Stimulated activated CD8-positive, alpha-beta memory T cell treated with anti-CD3 and anti-CD28 coated beads, Interleukin-4, amount 100 ng/mL, for 24 hours (primary cell): ENCODE measurements at regions not wholly inside any gene's neighbourhood (a gene's known extent, or its start where the extent isn't known, plus 50 kb on each side); places are given as distances from the start of the nearest gene placed in this dataset.
"Not testable (repeated sequence)": the region's sequence is repeated elsewhere in the genome, so short reads cannot be mapped to it uniquely, and the experiment has no call there.

Experiments used
- DNase-seq: peaks from one replicate; pipeline ENCODE4 v3.0.0-alpha.2; 2020; ENCODE audit warnings: low read depth

GRCh38 chrX:46223499-46223898 lies 321.7 kb downstream of the ZNF674 start:
- not testable (repeated sequence) for DNase-seq

GRCh38 chrX:46220822-46221221 lies 324.4 kb downstream of the ZNF674 start:
- DNase-seq, result no peak

- DNase-seq, result no peak
Observed at GRCh38 chrX:46218373-46218772, 326.8 kb downstream of the ZNF674 start.

- no peak for DNase-seq
Observed at GRCh38 chrX:46216406-46216805, 328.8 kb downstream of the ZNF674 start.

GRCh38 chrX:46211079-46211478 lies 334.1 kb downstream of the ZNF674 start:
- no peak for DNase-seq

GRCh38 chrX:46209768-46210167 lies 335.5 kb downstream of the ZNF674 start:
- no peak for DNase-seq

- no peak for DNase-seq
Observed at GRCh38 chrX:46209037-46209436, 336.2 kb downstream of the ZNF674 start.

- no peak for DNase-seq
Observed at GRCh38 chrX:46208225-46208854, 336.9 kb downstream of the ZNF674 start.

- no peak for DNase-seq
Observed at GRCh38 chrX:46204721-46205422, 340.3 kb downstream of the ZNF674 start.

- DNase-seq, result no peak
Observed at GRCh38 chrX:46202733-46203514, 342.3 kb downstream of the ZNF674 start.

GRCh38 chrX:46200413-46200812 lies 344.8 kb downstream of the ZNF674 start:
- DNase-seq, result no peak

GRCh38 chrX:46198858-46199257 lies 346.4 kb downstream of the ZNF674 start:
- DNase-seq, result no peak

- DNase-seq, result not testable (repeated sequence)
Observed at GRCh38 chrX:46186811-46187106, 358.5 kb downstream of the ZNF674 start.

- DNase-seq, result no peak
Observed at GRCh38 chrX:46185923-46186810, 359.1 kb downstream of the ZNF674 start.

- no peak for DNase-seq
Observed at GRCh38 chrX:46184749-46185148, 360.5 kb downstream of the ZNF674 start.

- DNase-seq, result no peak
Observed at GRCh38 chrX:46180258-46180687, 364.9 kb downstream of the ZNF674 start.

GRCh38 chrX:46179748-46180147 lies 365.5 kb downstream of the ZNF674 start:
- no peak for DNase-seq

- DNase-seq, result no peak
Observed at GRCh38 chrX:46178763-46179162, 366.5 kb downstream of the ZNF674 start.

- DNase-seq, result no peak
Observed at GRCh38 chrX:46173159-46173558, 372.1 kb downstream of the ZNF674 start.

GRCh38 chrX:46171457-46171856 lies 373.8 kb downstream of the ZNF674 start:
- DNase-seq, result not testable (repeated sequence)

- no peak for DNase-seq
Observed at GRCh38 chrX:46169808-46170207, 375.4 kb downstream of the ZNF674 start.

- no peak for DNase-seq
Observed at GRCh38 chrX:46168254-46168653, 377.0 kb downstream of the ZNF674 start.
